NCI-H2029 treated with DMSO at 0.1 percent for 48 hours (cell line): ENCODE measurements at regions not wholly inside any gene's neighbourhood (a gene's known extent, or its start where the extent isn't known, plus 50 kb on each side); places are given as distances from the start of the nearest gene placed in this dataset.

Experiments
- DNase-seq: peaks from one replicate; lab custom pipeline; 2025; lab: John Stamatoyannopoulos, UW

DNA sequence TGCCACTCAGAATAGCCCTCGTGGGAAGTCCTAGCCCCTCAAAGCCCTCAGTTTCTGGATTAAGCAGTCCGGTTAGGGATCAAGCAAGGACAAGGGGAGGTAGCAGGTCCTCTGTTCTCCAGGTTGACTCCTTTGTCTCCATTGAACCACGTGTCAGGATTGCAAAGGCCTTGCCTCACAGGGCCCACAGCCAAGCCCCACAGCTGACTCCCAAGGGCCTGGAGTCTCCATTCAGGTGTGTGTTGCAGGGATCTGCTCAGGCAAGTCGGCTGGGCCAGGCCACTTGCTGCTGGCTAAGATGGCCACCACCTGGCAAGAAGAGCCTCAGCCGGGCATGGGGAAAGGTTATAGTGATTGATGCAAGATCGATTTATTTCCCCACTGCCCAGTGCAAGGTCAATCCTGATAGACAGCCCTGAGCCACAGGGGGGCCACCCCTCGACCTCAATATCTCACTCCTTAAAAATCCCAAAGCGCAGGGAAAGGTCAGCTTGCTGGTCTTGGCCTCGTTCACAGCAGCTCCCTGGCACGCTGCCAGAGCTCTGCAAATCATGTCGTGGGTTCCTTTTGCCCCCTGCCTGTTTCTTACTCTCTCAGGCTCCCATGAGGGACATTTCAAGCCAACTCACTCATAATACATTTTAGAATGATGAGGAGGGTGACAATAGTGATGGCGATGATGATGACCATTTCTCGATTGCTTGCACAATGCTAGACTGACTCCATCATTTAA lies 75.9 kb downstream of the EDN3 start:
- DNase-seq, result no peak

DNA sequence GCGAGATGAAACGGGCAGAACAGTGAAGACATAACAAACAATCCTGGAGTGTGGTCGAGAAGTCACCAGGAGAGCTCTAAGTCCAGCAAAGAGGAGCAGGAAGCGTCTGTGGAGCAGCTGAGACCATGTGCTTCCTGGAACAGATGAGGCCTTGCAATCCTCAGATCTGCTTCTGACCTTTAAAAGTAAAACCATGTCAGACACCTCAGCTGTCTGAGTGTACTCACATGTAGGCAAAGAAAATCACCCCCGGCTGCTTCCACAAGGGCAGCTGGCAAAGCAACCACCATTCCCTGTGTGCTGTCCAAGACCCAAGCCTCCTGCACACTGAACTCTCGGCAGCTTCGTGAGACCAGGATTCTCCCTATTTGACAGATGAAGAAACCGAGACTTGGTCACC lies 76.6 kb downstream of the EDN3 start:
- no peak for DNase-seq

DNA sequence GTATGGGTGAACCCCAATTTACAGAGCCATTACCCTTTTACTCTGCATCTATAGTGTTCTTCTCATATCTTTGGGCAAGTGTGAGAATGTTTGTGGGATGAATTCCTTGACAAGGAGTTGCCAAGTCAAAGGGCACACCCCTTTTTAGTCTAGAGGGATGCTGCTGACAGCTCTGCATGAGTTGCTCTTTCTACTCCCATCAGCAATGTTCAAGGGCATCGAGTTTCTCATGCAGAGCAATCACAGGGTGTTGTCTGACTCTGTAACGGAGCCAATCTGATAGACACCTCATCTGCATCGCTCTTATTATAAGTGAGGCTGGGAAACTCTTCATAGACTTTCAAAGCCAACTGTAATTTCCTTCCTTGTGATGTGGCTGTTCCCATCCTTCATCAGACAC lies 77.4 kb downstream of the EDN3 start:
- DNase-seq, result no peak

DNA sequence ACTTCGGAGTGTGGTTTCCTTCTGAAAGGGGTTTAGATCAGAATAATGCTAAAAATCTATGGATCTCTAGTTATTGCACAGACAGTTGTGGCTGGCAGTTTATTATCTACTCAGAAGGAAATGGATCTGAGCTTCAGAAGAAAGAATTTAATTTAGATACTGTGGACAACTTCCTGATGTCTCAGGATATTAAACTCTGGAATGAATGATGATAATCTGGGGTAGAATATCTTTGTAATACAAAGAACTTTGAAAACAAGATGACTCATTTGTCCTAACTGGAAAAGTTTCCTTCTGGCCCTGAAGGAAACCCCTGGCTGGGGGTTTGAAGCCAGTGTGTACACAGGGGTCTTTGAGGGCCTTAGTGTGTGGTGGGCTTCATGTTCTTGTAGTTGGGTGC lies 78.0 kb downstream of the EDN3 start:
- DNase-seq, result no peak

- no peak for DNase-seq
Observed at GRCh38 chr20:59378966-59379365, 78.6 kb downstream of the EDN3 start.

GRCh38 chr20:59381689-59382088 lies 81.3 kb downstream of the EDN3 start:
- no peak for DNase-seq

- no peak for DNase-seq
Observed at GRCh38 chr20:59382157-59382725, 81.8 kb downstream of the EDN3 start.

DNA sequence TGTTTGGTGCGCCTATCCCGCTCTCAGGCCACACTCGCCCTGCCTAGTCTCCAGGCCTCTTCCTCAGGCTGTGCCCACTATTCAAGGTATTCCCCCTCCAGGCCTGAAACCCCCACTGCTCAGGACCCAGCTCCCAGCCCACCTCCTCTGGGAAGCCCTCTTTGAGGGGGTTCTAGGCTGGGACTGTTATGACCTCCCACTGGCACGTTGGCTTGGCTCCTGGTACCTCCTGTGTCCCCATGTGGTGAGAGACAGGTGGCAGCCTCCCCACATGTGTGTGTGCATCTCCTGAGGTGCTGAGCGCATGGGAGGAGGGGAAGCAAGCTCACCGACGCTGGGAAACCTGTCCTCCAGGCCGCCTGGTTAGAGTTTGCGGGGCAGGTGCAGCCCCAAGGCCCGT lies 82.5 kb downstream of the EDN3 start:
- no peak for DNase-seq

DNA sequence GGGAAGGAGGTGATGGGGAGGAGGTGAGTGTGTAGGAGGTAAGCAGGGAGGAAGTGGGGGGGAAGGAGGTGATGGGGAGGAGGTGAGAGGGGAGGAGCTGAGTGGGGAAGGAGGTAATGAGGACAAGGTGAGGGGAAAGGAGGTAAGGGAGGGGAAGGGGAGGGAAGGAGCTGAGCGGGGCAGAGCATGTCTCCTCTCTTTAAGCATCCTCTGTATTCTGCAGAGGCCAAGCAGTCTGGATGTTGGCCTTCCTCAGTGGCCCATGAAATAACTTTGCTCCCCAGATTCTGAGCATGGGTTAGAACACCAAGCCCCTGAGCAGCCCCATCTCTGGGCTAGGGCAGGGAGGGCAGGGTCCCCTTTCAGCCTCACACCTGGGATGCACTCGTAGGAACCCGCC lies 84.6 kb downstream of the EDN3 start:
- no peak for DNase-seq

DNA sequence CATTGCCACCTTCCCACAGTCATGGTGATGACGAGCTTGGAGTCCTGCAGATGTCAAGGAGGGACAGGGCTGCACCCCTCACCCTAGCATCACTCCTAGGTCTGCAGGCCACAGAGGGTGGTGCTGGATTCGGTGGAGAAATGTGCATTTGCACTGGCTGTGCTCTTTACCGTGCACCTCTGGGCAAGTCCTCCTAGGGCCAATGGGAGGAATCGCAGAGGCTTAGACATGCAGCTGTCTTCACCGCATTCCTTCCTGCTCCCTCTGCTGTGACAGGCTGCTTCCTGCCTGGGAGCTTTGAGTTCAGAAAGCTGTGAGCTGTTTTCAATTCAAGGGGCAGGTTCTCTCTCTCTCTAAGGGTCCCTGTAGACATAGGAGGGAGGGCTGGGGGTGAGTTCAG lies 85.1 kb downstream of the EDN3 start:
- DNase-seq, result no peak

DNA sequence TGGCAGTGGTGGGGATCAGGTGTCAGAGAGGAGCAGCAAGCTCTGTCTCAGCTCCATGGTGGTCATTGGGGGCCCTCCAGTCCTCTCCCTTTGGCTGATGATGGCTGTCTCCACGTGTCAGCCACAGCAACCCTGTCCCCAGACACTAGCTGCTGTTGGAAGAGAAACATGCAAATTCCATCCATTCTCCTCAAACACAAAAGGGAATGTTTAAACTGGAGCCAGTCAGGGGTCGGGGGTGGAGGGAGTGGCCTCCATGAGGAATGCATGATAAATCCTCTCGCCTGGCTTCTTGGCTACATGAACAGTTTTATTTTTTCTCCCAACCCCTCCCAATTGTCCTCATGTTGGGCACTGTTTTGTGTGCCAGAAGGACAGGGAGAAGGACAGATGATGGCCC lies 86.4 kb downstream of the EDN3 start:
- no peak for DNase-seq

GRCh38 chr20:59387891-59388290 lies 87.5 kb downstream of the EDN3 start:
- no peak for DNase-seq

DNA sequence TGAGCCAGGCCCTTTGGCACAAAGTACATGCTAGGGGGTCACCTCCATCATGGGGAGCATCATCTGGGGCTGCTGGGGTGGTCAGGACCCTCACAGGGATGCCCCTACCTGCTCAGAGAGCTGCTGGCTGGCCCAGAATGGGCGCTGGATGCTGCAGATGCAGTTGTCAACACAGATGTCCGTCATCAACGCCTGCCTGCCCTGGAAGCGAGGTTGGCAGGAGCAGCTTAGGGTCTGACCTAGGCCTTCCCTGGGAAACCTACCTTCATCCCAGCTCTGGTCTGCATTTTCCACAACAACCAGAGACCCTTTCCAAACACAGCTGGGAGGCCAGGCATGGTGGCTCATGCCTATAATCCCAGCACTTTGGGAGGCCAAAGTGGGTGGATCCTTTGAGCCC lies 88.0 kb downstream of the EDN3 start:
- DNase-seq, result no peak

DNA sequence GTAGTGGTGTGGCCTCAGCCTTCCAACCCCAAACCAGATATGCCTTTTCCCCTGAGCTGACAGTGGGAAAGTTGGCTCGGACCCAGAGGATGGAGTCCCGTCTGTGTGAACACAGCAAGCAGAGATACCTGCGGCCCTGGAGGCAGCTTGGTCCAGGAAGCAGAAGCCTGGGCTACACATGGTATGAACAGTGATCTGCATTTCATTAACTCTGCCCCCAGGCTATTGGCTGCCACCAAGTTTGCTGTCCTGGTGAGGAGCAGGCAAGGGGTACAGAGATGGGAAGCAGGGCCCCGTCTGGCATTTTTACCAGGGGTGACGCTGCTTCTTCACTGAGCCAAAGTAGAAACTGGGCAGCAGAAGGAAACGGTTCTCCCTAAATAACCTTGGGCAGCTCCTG lies 90.0 kb downstream of the EDN3 start:
- DNase-seq, result no peak

- no peak for DNase-seq
Observed at GRCh38 chr20:59391975-59392374, 91.6 kb downstream of the EDN3 start.

DNA sequence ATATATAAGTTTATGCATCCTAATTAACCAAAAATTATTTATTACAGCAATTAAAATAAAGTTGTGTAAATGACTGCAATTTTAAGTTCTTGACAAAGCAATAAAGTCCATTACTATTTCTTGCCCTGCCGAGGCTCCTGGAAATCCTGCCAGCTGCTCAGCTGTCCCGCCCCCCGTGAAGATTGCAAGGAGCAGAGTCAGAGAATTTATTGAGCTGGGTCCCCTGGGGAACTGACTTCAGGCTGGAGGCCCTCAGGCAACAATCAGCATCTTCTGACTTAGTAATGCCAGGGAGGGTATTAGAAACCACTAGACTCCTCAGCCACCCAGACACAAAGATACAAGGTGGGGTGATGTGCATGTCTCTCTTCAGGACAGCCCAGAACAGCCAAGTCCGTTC lies 92.3 kb downstream of the EDN3 start:
- no peak for DNase-seq

DNA sequence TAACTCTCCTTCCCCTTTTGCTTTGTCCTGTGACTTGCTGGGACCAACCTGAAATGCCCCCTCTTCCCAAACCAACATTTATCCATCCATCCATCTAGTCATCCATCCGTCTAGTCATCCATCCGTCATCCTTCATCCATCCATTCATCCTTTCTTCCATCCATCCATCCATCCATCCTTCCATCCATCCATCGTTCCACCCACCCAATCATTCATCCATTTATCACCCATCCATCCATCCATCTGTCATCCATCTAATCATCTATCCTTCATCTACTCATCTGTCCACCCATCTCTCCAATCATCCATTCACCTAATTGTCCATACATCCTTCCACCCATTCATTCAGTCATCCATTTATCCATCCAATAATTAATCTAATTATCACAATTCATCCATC lies 92.7 kb downstream of the EDN3 start:
- no peak for DNase-seq

DNA sequence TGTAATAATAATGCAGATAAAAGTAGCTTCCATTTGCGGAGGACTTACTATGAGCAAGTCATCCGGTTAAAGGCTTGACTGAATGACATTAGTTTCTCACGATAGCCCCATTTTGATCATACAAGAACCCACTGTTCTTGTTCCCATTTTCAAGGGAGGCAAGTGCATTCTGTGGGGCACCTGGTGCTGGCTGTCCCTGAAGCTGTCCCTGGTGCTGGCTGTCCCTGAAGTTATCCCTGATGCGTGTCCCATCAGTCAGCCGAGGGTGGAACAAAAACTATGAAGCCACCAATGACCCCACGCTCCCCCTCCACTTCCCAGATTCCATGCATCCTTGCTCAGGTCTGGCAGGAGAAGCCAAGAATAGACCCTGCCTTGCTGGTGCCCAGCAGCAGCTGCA lies 95.3 kb downstream of the EDN3 start:
- no peak for DNase-seq

DNA sequence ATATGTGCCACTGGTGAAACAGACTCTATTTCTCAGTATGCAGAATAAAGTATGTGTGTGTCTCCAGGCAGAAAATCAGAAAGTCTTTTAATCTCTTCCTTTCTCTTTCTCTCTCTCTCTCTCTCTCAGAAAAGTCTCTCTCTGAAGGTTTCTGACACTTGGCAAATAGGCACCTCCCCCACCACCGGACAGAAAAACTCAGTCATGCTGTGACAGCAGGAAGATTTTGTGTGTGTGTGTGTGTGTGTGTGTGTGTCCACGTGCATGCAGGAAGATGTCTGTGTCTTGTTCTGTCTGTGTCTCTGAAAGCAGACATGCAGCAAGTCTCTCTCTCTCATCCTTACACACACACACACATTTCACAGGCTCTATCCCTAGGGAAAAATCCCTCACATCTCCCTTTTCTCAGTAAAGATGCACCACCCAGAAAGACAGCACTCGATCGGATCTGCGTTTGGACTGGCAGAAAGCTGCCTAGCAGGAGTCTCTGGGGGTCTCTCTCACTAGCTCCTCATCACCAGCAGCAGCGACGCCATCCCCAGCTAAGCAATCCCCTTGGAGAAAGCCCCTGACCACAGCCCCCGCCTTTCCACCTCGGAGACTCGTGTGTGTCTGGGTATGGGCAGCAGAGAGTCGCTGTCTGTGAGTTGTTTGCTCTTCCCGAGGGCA lies 98.3 kb downstream of the EDN3 start:
- no peak for DNase-seq

DNA sequence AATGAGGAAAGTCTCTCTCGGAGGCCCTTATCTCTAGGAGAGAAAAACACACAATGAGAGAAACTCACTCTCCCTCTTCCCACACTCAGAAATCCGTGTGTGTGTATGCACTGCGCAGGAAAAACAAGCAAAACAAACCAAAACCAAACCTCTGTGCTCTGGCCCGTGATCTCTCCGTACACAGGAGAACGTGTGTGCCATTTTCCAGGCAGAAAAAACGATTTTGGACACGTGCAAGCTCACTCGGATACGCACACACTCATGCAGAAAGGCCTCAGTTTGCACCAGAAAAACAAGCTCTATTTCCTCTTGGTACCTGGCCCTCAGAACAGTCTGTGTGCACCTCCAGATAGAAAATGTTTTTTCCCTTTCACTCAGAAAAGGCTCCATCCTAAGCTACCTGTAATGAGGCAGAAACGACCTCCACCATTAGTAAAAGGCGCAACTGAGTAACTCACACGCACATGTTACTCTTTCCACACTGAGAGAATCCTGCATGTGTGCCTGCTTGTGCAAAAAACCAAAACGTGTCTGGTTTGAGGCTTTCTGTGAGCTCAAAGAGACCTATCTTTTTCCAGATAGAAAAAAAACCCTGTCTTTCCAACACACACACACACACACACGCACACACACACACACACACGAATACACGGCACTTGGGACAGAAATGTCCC lies 99.2 kb downstream of the EDN3 start:
- DNase-seq, result no peak

GRCh38 chr20:59400708-59401107 lies 100.3 kb downstream of the EDN3 start:
- DNase-seq, result no peak

DNA sequence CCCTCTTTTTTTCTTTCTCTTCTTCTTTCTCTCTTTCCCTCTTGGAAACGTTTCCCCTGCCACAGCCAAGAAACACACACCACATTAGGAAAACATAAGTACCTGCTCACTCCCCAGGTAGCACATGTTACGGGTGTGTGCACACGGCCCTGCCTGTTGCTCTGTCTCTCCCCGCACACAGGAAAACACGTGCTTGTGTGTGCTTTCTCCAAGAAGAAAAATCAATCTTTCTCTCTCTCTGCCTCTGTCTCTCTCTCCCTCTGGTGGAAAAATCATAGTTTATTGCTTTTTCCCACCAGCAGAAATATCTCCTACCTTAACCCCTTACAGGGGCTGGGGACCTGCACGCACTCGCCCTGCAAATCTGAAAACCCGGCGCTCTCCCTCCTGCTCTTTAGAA lies 102.3 kb downstream of the EDN3 start:
- no peak for DNase-seq
